Stimulated activated CD4-positive, alpha-beta T cell treated with anti-CD3 and anti-CD28 coated beads, Interleukin-15, amount 100 ng/mL, for 1 hour (primary cell): ENCODE measurements at regions not wholly inside any gene's neighbourhood (a gene's known extent, or its start where the extent isn't known, plus 50 kb on each side); places are given as distances from the start of the nearest gene placed in this dataset.

ENCODE experiments used
- DNase-seq, 2 donors: peaks; one replicate each; pipeline ENCODE4 v3.0.0-alpha.2; 2020; ENCODE audit warnings: low read depth in 1 of 2, low spot score in 1 of 2

GRCh38 chr9:71202931-71203330 is 81.5 kb upstream of the TRPM3 start:
- DNase-seq, result no peak

GRCh38 chr9:71191708-71192107 is 70.3 kb upstream of the TRPM3 start:
- no peak for DNase-seq

- no peak for DNase-seq
Measured at GRCh38 chr9:71183251-71183650, 61.8 kb upstream of the TRPM3 start.

- DNase-seq, result no peak
Measured at GRCh38 chr9:71179183-71179582, 57.8 kb upstream of the TRPM3 start.

- no peak for DNase-seq
Measured at GRCh38 chr9:71177901-71178300, 56.5 kb upstream of the TRPM3 start.

- no peak for DNase-seq
Measured at GRCh38 chr9:71171517-71171916, 50.1 kb upstream of the TRPM3 start.
